22Rv1 (cell line): ENCODE measurements at regions not wholly inside any gene's neighbourhood (a gene's known extent, or its start where the extent isn't known, plus 50 kb on each side); places are given as distances from the start of the nearest gene placed in this dataset.

ENCODE experiments used
- CTCF ChIP-seq: fragments of 450-650 bp; IDR thresholded peaks from 2 replicates; pipeline ENCODE4 v1.5.1; 2017; ENCODE audit warnings: mild to moderate bottlenecking
- ZFX ChIP-seq: fragments of 450-650 bp; IDR thresholded peaks from 2 replicates; pipeline ENCODE4 v1.6.1; 2017; ENCODE audit warnings: antibody characterized with exemption, borderline replicate concordance

- TF ChIP-seq CTCF (no peak), ZFX (no peak)
Observed at GRCh38 chr15:86014016-86014415, 65.7 kb upstream of the AGBL1 start.
